K562 (cell line): ENCODE measurements at regions not wholly inside any gene's neighbourhood (a gene's known extent, or its start where the extent isn't known, plus 50 kb on each side); places are given as distances from the start of the nearest gene placed in this dataset.

Source experiments
- ATAC-seq: fragments of 200-7000 bp; cut with Tn5 transposase; 3 replicates; pipeline ENCODE4 v1.9.1; 2020; ENCODE audit warnings: moderate library complexity
- BruUV-seq: library from RNA; stranded (reverse); fragments of 400-500 nt; replicated peaks from 2 replicates; lab custom pipeline; 2021; lab: Mats Ljungman, UMichigan
- CTCF ChIA-PET: fragments of 300-600 bp; formaldehyde crosslinking; extraction: SDS; loops from one replicate; lab custom pipeline; 2021; ENCODE audit warnings: low intra/inter-chr PET ratio; lab: Yijun Ruan, JAX
- POLR2A ChIA-PET: fragments of 300-600, 350-650 bp; sonication (Branson Sonifier 250); formaldehyde crosslinking; extraction: SDS; loops from one replicate; lab custom pipeline; 2021; ENCODE audit warnings: antibody characterized with exemption, inconsistent platforms; lab: Yijun Ruan, JAX
- DNase-seq, 4 experiments: peaks; one replicate each; pipeline versions ENCODE4 v3.0.0 to v3.0.0-alpha.2; 2011 to 2018; ENCODE audit warnings: low spot score in 3 of 4, mixed read lengths in 3 of 4; ENCODE audit errors: extremely low read depth in 1 of 4
- FAIRE-seq: peaks from 2 replicates; lab custom pipeline; 2011; peaks lifted over from hg19 to GRCh38; lab: Jason Lieb, UNC
- H2AFZ ChIP-seq: 2 replicates; pipeline ENCODE4 v1.6.0; 2011; ENCODE audit warnings: low read depth, low read length, control low read depth, inconsistent platforms
- H3K27ac ChIP-seq: fragments of 200-600 bp; 3 replicates; pipeline ENCODE4 v1.8.0; 2011; ENCODE audit warnings: low read depth, mild to moderate bottlenecking, control low read depth, inconsistent platforms, low read length, moderate library complexity, mixed read lengths; ENCODE audit errors: extremely low read depth
- H3K27me3 ChIP-seq, 2 experiments: fragments of 300-600 bp in 1 of 2; 2 replicates in 1 of 2; 3 replicates in 1 of 2; pipeline versions ENCODE4 v1.6.0 to v1.8.0; 2011; ENCODE audit warnings: inconsistent platforms in 2 of 2, low read length in 2 of 2, mild to moderate bottlenecking in 1 of 2, mixed read lengths in 1 of 2, moderate library complexity in 1 of 2; ENCODE audit not compliant: control insufficient read depth in 2 of 2, insufficient read depth in 2 of 2
- H3K36me3 ChIP-seq: fragments of 300-600 bp; 3 replicates; pipeline ENCODE4 v1.8.0; 2011; ENCODE audit warnings: mild to moderate bottlenecking, low read length, inconsistent platforms; ENCODE audit not compliant: control insufficient read depth, insufficient read depth
- H3K4me1 ChIP-seq, 2 experiments: fragments of 200-600 bp in 1 of 2; replicated peaks in 1 of 2; 2 replicates in 1 of 2; 3 replicates in 1 of 2; pipeline versions ENCODE4 v1.5.1 to v1.8.0; 2011; ENCODE audit warnings: inconsistent platforms in 2 of 2, low read length in 2 of 2, mild to moderate bottlenecking in 1 of 2, mixed read lengths in 1 of 2, moderate library complexity in 1 of 2; ENCODE audit not compliant: control insufficient read depth in 2 of 2, insufficient read depth in 2 of 2
- H3K4me2 ChIP-seq: 2 replicates; pipeline ENCODE4 v1.6.1; 2011; ENCODE audit warnings: low read length, control low read depth, inconsistent platforms, mixed read lengths; ENCODE audit not compliant: insufficient read depth
- H3K4me3 ChIP-seq: fragments of 200-600 bp; sonication (generic), shearing (Covaris generic); 2 replicates; pipeline ENCODE4 v1.5.1; 2016; ENCODE audit warnings: control low read depth, inconsistent platforms
- H3K79me2 ChIP-seq: fragments of 200-600 bp; 3 replicates; pipeline ENCODE4 v1.8.0; 2011; ENCODE audit warnings: low read length, inconsistent platforms; ENCODE audit not compliant: control insufficient read depth, insufficient read depth
- H3K9ac ChIP-seq, 2 experiments: 2 replicates each; pipeline versions ENCODE4 v1.6.0 to v1.6.1; 2011; ENCODE audit warnings: low read depth in 2 of 2, low read length in 2 of 2, control low read depth in 1 of 2, inconsistent platforms in 1 of 2, mild to moderate bottlenecking in 1 of 2, mixed read lengths in 1 of 2; ENCODE audit not compliant: insufficient read depth in 1 of 2
- H3K9me1 ChIP-seq: one replicate; pipeline ENCODE4 v1.6.0; 2011; ENCODE audit warnings: inconsistent platforms, mild to moderate bottlenecking, low read length, moderate library complexity; ENCODE audit not compliant: control insufficient read depth, insufficient read depth
- H3K9me3 ChIP-seq: replicated peaks from 2 replicates; pipeline ENCODE4 v1.5.1; 2011; ENCODE audit warnings: low read depth, low read length, inconsistent platforms; ENCODE audit not compliant: control insufficient read depth, insufficient read depth
- H4K20me1 ChIP-seq: replicated peaks from 2 replicates; pipeline ENCODE4 v1.6.1; 2011; ENCODE audit warnings: low read length, inconsistent platforms, mixed read lengths; ENCODE audit not compliant: control insufficient read depth, insufficient read depth
- HMG20B ChIP-seq: fragments of 250-450 bp; sonication (Bioruptor Pico); IDR thresholded peaks from 2 replicates; pipeline ENCODE4 v1.5.0; 2021; ENCODE audit warnings: mild to moderate bottlenecking
- POU5F1 ChIP-seq: fragments of 150-350 bp; IDR thresholded peaks from 2 replicates; pipeline ENCODE4 v1.6.1; 2014; ENCODE audit warnings: borderline replicate concordance, low read length, low read depth, mild to moderate bottlenecking; ENCODE audit not compliant: partially characterized antibody
- TBL1XR1 ChIP-seq, 2 experiments: IDR thresholded peaks; 2 replicates each; pipeline ENCODE4 v1.6.1; 2012; ENCODE audit warnings: improper control_type of control experiment in 2 of 2, low read length in 2 of 2, mild to moderate bottlenecking in 1 of 2
- ZNF184 ChIP-seq: sonication (generic); formaldehyde crosslinking; IDR thresholded peaks from 2 replicates; pipeline ENCODE4 v1.5.0; 2020; ENCODE audit warnings: missing genetic modification reagents
- ZNF224 ChIP-seq: sonication (generic); formaldehyde crosslinking; IDR thresholded peaks from 2 replicates; pipeline ENCODE4 v1.8.0; 2022; ENCODE audit warnings: mild to moderate bottlenecking, missing genetic modification reagents
- ZNF561 ChIP-seq: fragments of 450-650 bp; formaldehyde crosslinking; conservative IDR thresholded peaks from 2 replicates; pipeline ENCODE4 v1.4.0; 2020; ENCODE audit warnings: mild to moderate bottlenecking, moderate library complexity
- WGBS: fragments of 100-300 bp; shearing (Covaris generic); methylation state at CpG from one replicate; pipeline ENCODE4 v1.1.6; 2016; ENCODE audit warnings: low coverage, mixed read lengths; ENCODE audit not compliant: insufficient coverage; ENCODE audit errors: missing lambda C conversion rate; 5-methylcytosine and 5-hydroxymethylcytosine counted together
- in situ Hi-C: fragments of 300-500 bp; cut with MboI; formaldehyde crosslinking; loops from 4 replicates; pipeline ENCODE4 v1.15.0; 2018; ENCODE audit warnings: inconsistent platforms, mixed read lengths
- intact Hi-C: fragments of 100-400 bp; cut with micrococcal nuclease; formaldehyde crosslinking; loops from 2 replicates; pipeline ENCODE4 v1.14.2; 2022
- TF ChIP-seq, protein P1 (sequence below): fragments of 450-650 bp; IDR thresholded peaks from 2 replicates; pipeline ENCODE4 v1.6.1; 2016; ENCODE audit warnings: low read depth
- TF ChIP-seq, protein P2 (sequence below): sonication (generic); formaldehyde crosslinking; IDR thresholded peaks from 2 replicates; pipeline ENCODE4 v1.8.0; 2022; ENCODE audit warnings: mild to moderate bottlenecking, missing genetic modification reagents
- TF ChIP-seq, protein P3 (sequence below): fragments of 450-650 bp; IDR thresholded peaks from 2 replicates; pipeline ENCODE4 v1.7.0; 2016; ENCODE audit warnings: borderline replicate concordance

DNA sequence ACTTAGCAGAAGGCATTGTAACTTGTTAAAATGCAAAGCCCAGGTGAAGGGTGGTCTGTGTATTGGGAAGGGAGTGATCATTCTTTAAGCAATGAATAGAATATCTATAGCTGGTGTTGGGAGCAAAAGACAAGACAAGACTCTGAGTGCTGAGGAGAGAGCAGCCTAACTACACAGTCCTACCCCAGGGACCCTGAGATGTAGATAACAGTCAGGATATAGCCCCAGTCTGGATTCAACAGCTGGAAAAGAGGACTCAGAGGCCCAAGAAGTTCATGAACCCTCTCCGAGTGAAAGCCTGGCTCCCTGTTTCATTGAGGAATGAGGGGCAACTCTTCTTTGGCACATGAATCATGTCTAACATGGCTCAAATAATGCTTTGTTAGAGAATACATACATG is 310.7 kb upstream of the SLC14A2 start:
- no peak overlapping the region for H3K9ac ChIP-seq
- ATAC-seq = no peak
- no peaks in the 10 kb centered on the region for H3K9me3 ChIP-seq
- ChIA-PET CTCF (no interaction called here), POLR2A (no interaction called here)
- no peaks in the 10 kb centered on the region for H3K36me3 ChIP-seq
- BruUV-seq = no TSS peak
- FAIRE-seq = no peak
- H3K9me1 ChIP-seq = no peaks in the 10 kb centered on the region
- no peak overlapping the region for H2AFZ ChIP-seq
- no peaks in the 10 kb centered on the region for H3K4me1 ChIP-seq
- no peak overlapping the region for H3K27ac ChIP-seq
- WGBS = no CpG with 5 or more reads among the region's 1 CpG
- H3K79me2 ChIP-seq = no peaks in the 10 kb centered on the region
- in situ Hi-C loops = no loop called here
- H3K4me2 ChIP-seq = no peak overlapping the region
- no peaks in the 10 kb centered on the region for H4K20me1 ChIP-seq
- no peak for DNase-seq
- no peaks in the 10 kb centered on the region for H3K27me3 ChIP-seq
- TF ChIP-seq HMG20B (CRISPR knock-in tag) = no peak
- TF ChIP-seq, protein P1, sequence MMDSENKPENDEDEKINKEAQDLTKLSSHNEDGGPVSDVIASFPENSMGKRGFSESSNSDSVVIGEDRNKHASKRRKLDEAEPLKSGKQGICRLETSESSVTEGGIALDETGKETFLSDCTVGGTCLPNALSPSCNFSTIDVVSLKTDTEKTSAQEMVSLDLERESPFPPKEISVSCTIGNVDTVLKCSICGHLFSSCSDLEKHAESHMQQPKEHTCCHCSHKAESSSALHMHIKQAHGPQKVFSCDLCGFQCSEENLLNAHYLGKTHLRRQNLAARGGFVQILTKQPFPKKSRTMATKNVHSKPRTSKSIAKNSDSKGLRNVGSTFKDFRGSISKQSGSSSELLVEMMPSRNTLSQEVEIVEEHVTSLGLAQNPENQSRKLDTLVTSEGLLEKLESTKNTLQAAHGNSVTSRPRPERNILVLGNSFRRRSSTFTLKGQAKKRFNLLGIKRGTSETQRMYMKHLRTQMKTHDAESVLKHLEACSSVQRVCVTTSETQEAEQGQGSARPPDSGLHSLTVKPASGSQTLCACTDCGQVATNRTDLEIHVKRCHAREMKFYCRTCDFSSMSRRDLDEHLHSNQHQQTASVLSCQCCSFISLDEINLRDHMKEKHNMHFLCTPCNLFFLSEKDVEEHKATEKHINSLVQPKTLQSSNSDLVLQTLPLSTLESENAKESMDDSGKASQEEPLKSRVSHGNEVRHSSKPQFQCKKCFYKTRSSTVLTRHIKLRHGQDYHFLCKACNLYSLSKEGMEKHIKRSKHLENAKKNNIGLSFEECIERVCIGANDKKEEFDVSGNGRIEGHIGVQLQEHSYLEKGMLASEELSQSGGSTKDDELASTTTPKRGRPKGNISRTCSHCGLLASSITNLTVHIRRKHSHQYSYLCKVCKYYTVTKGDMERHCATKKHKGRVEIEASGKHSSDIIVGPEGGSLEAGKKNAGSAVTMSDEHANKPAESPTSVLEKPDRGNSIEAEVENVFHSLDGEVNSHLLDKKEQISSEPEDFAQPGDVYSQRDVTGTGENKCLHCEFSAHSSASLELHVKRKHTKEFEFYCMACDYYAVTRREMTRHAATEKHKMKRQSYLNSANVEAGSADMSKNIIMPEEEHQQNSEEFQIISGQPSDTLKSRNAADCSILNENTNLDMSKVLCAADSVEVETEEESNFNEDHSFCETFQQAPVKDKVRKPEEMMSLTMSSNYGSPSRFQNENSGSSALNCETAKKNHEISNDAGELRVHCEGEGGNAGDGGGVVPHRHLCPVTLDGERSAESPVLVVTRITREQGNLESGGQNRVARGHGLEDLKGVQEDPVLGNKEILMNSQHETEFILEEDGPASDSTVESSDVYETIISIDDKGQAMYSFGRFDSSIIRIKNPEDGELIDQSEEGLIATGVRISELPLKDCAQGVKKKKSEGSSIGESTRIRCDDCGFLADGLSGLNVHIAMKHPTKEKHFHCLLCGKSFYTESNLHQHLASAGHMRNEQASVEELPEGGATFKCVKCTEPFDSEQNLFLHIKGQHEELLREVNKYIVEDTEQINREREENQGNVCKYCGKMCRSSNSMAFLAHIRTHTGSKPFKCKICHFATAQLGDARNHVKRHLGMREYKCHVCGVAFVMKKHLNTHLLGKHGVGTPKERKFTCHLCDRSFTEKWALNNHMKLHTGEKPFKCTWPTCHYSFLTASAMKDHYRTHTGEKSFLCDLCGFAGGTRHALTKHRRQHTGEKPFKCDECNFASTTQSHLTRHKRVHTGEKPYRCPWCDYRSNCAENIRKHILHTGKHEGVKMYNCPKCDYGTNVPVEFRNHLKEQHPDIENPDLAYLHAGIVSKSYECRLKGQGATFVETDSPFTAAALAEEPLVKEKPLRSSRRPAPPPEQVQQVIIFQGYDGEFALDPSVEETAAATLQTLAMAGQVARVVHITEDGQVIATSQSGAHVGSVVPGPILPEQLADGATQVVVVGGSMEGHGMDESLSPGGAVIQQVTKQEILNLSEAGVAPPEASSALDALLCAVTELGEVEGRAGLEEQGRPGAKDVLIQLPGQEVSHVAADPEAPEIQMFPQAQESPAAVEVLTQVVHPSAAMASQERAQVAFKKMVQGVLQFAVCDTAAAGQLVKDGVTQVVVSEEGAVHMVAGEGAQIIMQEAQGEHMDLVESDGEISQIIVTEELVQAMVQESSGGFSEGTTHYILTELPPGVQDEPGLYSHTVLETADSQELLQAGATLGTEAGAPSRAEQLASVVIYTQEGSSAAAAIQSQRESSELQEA = no peak
- TF ChIP-seq, protein P2, sequence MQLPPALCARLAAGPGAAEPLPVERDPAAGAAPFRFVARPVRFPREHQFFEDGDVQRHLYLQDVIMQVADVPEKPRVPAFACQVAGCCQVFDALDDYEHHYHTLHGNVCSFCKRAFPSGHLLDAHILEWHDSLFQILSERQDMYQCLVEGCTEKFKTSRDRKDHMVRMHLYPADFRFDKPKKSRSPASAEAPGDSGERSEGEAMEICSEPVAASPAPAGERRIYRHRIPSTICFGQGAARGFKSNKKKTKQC = no peak
- TF ChIP-seq POU5F1 = no peak
- no peak for TF ChIP-seq ZNF184
- TF ChIP-seq TBL1XR1 (IDR thresholded peaks at IDR 0.05; ENCODE audit: low read length in 2 of 2) = no peak
- TF ChIP-seq ZNF224 (CRISPR knock-in tag) = no peak
- TF ChIP-seq ZNF561 (CRISPR knock-in tag) = no peak
- TF ChIP-seq, protein P3, sequence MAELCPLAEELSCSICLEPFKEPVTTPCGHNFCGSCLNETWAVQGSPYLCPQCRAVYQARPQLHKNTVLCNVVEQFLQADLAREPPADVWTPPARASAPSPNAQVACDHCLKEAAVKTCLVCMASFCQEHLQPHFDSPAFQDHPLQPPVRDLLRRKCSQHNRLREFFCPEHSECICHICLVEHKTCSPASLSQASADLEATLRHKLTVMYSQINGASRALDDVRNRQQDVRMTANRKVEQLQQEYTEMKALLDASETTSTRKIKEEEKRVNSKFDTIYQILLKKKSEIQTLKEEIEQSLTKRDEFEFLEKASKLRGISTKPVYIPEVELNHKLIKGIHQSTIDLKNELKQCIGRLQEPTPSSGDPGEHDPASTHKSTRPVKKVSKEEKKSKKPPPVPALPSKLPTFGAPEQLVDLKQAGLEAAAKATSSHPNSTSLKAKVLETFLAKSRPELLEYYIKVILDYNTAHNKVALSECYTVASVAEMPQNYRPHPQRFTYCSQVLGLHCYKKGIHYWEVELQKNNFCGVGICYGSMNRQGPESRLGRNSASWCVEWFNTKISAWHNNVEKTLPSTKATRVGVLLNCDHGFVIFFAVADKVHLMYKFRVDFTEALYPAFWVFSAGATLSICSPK = no peak
- intact Hi-C loops = no loop called here
- H3K4me3 ChIP-seq = no peak overlapping the region
